HepG2 (cell line): ENCODE measurements at regions not wholly inside any gene's neighbourhood (a gene's known extent, or its start where the extent isn't known, plus 50 kb on each side); places are given as distances from the start of the nearest gene placed in this dataset.

Experiments
- ATAC-seq: fragments of 200-7000 bp; cut with Tn5 transposase; 3 replicates; pipeline ENCODE4 v1.9.1; 2020; ENCODE audit warnings: mild to moderate bottlenecking, moderate library complexity
- BruUV-seq: library from RNA; stranded (reverse); fragments of 400-500 nt; replicated peaks from 2 replicates; lab custom pipeline; 2021; lab: Mats Ljungman, UMichigan
- CTCF ChIA-PET: fragments of 300-600 bp; formaldehyde crosslinking; extraction: SDS; loops from one replicate; lab custom pipeline; 2021; ENCODE audit warnings: low total read pairs, inconsistent platforms, low intra/inter-chr PET ratio; lab: Yijun Ruan, JAX
- POLR2A ChIA-PET: fragments of 350-600 bp; sonication (Branson Sonifier 250); formaldehyde crosslinking; loops from one replicate; lab custom pipeline; 2020; ENCODE audit warnings: antibody characterized with exemption, inconsistent platforms; lab: Yijun Ruan, JAX
- DNase-seq: peaks from one replicate; pipeline ENCODE4 v3.0.0-alpha.2; 2015; ENCODE audit warnings: low spot score
- FAIRE-seq: peaks from 3 replicates; lab custom pipeline; 2011; peaks lifted over from hg19 to GRCh38; lab: Jason Lieb, UNC
- H2AFZ ChIP-seq: one replicate; pipeline ENCODE4 v1.6.1; 2011; ENCODE audit warnings: low read length, inconsistent platforms
- H3K27ac ChIP-seq: fragments of 300-600 bp; 3 replicates; pipeline ENCODE4 v1.8.0; 2011; ENCODE audit warnings: mixed run types, mild to moderate bottlenecking, mixed read lengths, low read length, inconsistent platforms; ENCODE audit not compliant: insufficient read depth; ENCODE audit errors: extremely low read length
- H3K27me3 ChIP-seq, 2 experiments: fragments of 200-600 bp in 1 of 2; 2 replicates in 1 of 2; 3 replicates in 1 of 2; pipeline versions ENCODE4 v1.6.0 to v1.8.0; 2011; ENCODE audit warnings: low read length in 2 of 2, mild to moderate bottlenecking in 2 of 2, moderate library complexity in 2 of 2, inconsistent platforms in 1 of 2; ENCODE audit not compliant: insufficient read depth in 2 of 2, control insufficient read depth in 1 of 2
- H3K36me3 ChIP-seq, 2 experiments: fragments of 200-600 bp in 1 of 2; replicated peaks in 1 of 2; 2 replicates in 1 of 2; 3 replicates in 1 of 2; pipeline versions ENCODE4 v1.5.1 to v1.8.0; 2011; ENCODE audit warnings: low read length in 2 of 2, inconsistent platforms in 1 of 2; ENCODE audit not compliant: insufficient read depth in 2 of 2, control insufficient read depth in 1 of 2
- H3K4me1 ChIP-seq: 2 replicates; pipeline ENCODE4 v1.5.1; 2012; ENCODE audit warnings: low read length, inconsistent platforms; ENCODE audit not compliant: insufficient read depth
- H3K4me2 ChIP-seq: 2 replicates; pipeline ENCODE4 v1.6.0; 2011; ENCODE audit warnings: low read depth, low read length, inconsistent platforms
- H3K4me3 ChIP-seq, 3 experiments: fragments of 200-600 bp in 1 of 3; sonication (generic), shearing (Covaris generic) in 1 of 3; replicated peaks in 1 of 3; 2 replicates each; pipeline ENCODE4 v1.5.1; 2011 to 2016; ENCODE audit warnings: low read length in 3 of 3, inconsistent platforms in 2 of 3, low read depth in 2 of 3, mild to moderate bottlenecking in 2 of 3, control low read depth in 1 of 3, mixed read lengths in 1 of 3; ENCODE audit not compliant: insufficient read depth in 1 of 3
- H3K79me2 ChIP-seq: one replicate; pipeline ENCODE4 v1.6.1; 2011; ENCODE audit warnings: low read length, inconsistent platforms; ENCODE audit not compliant: insufficient read depth
- H3K9ac ChIP-seq: 2 replicates; pipeline ENCODE4 v1.6.0; 2011; ENCODE audit warnings: mild to moderate bottlenecking, low read depth, low read length, inconsistent platforms; ENCODE audit not compliant: insufficient read depth
- H3K9me3 ChIP-seq: 2 replicates; pipeline ENCODE4 v1.5.1; 2012; ENCODE audit warnings: mild to moderate bottlenecking, low read length
- H4K20me1 ChIP-seq: 2 replicates; pipeline ENCODE4 v1.6.0; 2011; ENCODE audit warnings: inconsistent platforms, mild to moderate bottlenecking, low read length, moderate library complexity; ENCODE audit not compliant: insufficient read depth
- MAFF ChIP-seq: IDR thresholded peaks from 2 replicates; pipeline ENCODE4 v1.6.1; 2011; ENCODE audit warnings: low read depth, low read length, improper control_type of control experiment
- MAFK ChIP-seq, 2 experiments: IDR thresholded peaks in 1 of 2; conservative IDR thresholded peaks in 1 of 2; 2 replicates each; pipeline ENCODE4 v1.6.1; 2011; ENCODE audit warnings: improper control_type of control experiment in 2 of 2, low read length in 2 of 2
- WGBS: methylation state at CpG from one replicate; pipeline ENCODE4 v1.1.6; 2017; ENCODE audit warnings: low lambda C conversion rate; 5-methylcytosine and 5-hydroxymethylcytosine counted together
- in situ Hi-C: cut with HindIII; loops from 2 replicates; pipeline ENCODE4 v1.10.0; 2017; ENCODE audit warnings: low pct_unique_long_range_greater_than_20kb; ENCODE audit not compliant: extremely low pct_ligation_motif_present
- intact Hi-C: fragments of 100-400 bp; cut with micrococcal nuclease; formaldehyde crosslinking; loops from one replicate; pipeline ENCODE4 v1.10.0; 2022; ENCODE audit not compliant: unreplicated experiment
- small RNA-seq, 3 experiments: library from RNA; depleted of rRNA; stranded (forward); fragments of <200 nt; gene quantifications; one replicate each; pipeline ENCODE3, GENCODE V24; 2012; ENCODE audit warnings: low read depth in 2 of 3, low replicate concordance in 1 of 3; ENCODE audit not compliant: insufficient read length in 3 of 3, insufficient read depth in 2 of 3
- TF ChIP-seq, protein P1 (sequence below): sonication (generic); formaldehyde crosslinking; IDR thresholded peaks from 2 replicates; pipeline ENCODE4 v1.4.0; 2020; ENCODE audit warnings: mild to moderate bottlenecking, missing genetic modification reagents
- TF ChIP-seq, protein P2 (sequence below): IDR thresholded peaks from 2 replicates; pipeline ENCODE4 v1.6.1; 2016; ENCODE audit warnings: low read depth, missing genetic modification reagents, missing compliant biosample characterization

DNA sequence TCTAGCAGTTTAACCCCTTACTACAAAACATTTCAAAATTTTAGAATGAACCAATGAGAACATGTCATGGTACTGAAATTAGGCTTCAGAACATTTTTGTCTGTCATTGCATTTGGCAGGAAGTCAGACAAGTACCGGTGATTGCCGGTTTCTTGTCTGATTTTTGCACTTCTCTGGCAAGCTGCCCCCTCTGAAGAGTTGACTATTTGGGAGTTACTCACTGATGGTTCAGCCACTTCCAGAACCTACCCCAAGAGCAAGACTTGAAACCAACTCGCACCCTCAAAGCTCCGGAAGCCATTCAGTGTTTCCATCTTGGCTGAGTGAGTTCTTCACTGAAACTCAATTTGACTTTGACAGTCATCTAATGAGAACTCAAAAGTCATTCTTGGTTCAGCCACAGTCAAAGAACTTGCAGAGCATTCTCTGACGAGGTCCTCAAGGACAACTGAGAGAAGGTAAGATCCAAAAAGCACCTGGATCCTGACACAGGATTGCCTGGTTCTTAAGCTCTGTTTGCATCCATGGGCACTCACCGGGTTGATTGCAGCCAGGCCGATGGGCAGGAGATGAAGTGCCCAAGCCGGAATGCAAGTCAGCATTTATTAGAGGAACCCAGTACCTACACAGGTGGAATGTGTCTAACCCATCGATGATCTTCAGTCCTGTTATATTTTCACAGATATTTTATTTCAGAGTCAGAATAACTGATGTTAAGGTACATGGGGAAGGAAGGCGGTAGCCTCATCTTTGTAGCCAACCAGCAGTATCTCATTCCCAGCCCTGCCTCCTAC lies 93.6 kb downstream of the USP22 start:
- ChIA-PET POLR2A (no interaction called here), CTCF (no interaction called here)
- no peak overlapping the region for H3K9ac ChIP-seq
- TF ChIP-seq, protein P1, sequence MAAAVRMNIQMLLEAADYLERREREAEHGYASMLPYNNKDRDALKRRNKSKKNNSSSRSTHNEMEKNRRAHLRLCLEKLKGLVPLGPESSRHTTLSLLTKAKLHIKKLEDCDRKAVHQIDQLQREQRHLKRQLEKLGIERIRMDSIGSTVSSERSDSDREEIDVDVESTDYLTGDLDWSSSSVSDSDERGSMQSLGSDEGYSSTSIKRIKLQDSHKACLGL (CRISPR knock-in tag) = no peak
- TF ChIP-seq MAFF (peak; percentile 71), MAFK (conservative IDR thresholded peaks at IDR 0.05 in 1 of 2, IDR thresholded peaks at IDR 0.05 in 1 of 2; ENCODE audit: low read length in 2 of 2) (peak; percentile 58 to 75)
- TF ChIP-seq, protein P2, sequence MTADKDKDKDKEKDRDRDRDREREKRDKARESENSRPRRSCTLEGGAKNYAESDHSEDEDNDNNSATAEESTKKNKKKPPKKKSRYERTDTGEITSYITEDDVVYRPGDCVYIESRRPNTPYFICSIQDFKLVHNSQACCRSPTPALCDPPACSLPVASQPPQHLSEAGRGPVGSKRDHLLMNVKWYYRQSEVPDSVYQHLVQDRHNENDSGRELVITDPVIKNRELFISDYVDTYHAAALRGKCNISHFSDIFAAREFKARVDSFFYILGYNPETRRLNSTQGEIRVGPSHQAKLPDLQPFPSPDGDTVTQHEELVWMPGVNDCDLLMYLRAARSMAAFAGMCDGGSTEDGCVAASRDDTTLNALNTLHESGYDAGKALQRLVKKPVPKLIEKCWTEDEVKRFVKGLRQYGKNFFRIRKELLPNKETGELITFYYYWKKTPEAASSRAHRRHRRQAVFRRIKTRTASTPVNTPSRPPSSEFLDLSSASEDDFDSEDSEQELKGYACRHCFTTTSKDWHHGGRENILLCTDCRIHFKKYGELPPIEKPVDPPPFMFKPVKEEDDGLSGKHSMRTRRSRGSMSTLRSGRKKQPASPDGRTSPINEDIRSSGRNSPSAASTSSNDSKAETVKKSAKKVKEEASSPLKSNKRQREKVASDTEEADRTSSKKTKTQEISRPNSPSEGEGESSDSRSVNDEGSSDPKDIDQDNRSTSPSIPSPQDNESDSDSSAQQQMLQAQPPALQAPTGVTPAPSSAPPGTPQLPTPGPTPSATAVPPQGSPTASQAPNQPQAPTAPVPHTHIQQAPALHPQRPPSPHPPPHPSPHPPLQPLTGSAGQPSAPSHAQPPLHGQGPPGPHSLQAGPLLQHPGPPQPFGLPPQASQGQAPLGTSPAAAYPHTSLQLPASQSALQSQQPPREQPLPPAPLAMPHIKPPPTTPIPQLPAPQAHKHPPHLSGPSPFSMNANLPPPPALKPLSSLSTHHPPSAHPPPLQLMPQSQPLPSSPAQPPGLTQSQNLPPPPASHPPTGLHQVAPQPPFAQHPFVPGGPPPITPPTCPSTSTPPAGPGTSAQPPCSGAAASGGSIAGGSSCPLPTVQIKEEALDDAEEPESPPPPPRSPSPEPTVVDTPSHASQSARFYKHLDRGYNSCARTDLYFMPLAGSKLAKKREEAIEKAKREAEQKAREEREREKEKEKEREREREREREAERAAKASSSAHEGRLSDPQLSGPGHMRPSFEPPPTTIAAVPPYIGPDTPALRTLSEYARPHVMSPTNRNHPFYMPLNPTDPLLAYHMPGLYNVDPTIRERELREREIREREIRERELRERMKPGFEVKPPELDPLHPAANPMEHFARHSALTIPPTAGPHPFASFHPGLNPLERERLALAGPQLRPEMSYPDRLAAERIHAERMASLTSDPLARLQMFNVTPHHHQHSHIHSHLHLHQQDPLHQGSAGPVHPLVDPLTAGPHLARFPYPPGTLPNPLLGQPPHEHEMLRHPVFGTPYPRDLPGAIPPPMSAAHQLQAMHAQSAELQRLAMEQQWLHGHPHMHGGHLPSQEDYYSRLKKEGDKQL (CRISPR knock-in tag) = no peak
- H3K4me3 ChIP-seq = no peak overlapping the region
- no peak overlapping the region for H3K27ac ChIP-seq
- H3K79me2 ChIP-seq = no peaks in the 10 kb centered on the region
- no peaks in the 10 kb centered on the region for H3K27me3 ChIP-seq
- ATAC-seq (no peak), DNase-seq (no peak), FAIRE-seq (no peak)
- H3K36me3 ChIP-seq = peaks cover 0 to 11% of the 10 kb centered on the region in 2 experiments; a peak in 1 of 5 replicates
- H2AFZ ChIP-seq = no peak overlapping the region
- no peak overlapping the region for H3K4me2 ChIP-seq
- H3K9me3 ChIP-seq = no peaks in the 10 kb centered on the region
- in situ Hi-C loops (no loop called here), intact Hi-C loops (no loop called here)
- 74% methylated on average over 10 of the region's 10 CpGs for WGBS
- no peaks in the 10 kb centered on the region for H3K4me1 ChIP-seq
- no TSS peak for BruUV-seq
- peaks cover 6% of the 10 kb centered on the region; the same call in 1 of the 2 replicates for H4K20me1 ChIP-seq

Small RNA genes in the stretch of these regions (small RNA-seq; reads per million reads assigned to genes)
- gene AC087499.6 (0 reads per million in 3 experiments), gene RNU6-1178P (0 reads per million in 3 experiments)
